Keratinocyte (primary cell): ENCODE measurements at regions not wholly inside any gene's neighbourhood (a gene's known extent, or its start where the extent isn't known, plus 50 kb on each side); places are given as distances from the start of the nearest gene placed in this dataset.
"Not testable (repeated sequence)": the region's sequence is repeated elsewhere in the genome, so short reads cannot be mapped to it uniquely, and the experiment has no call there.

Experiments used
- DNase-seq: peaks from one replicate; pipeline ENCODE4 v3.0.0-alpha.2; 2011; ENCODE audit warnings: low read depth, missing footprints, low spot score
- FAIRE-seq: peaks from 2 replicates; lab custom pipeline; 2011; peaks lifted over from hg19 to GRCh38; lab: Jason Lieb, UNC
- H2AFZ ChIP-seq: 2 replicates; pipeline ENCODE4 v1.6.0; 2012; ENCODE audit warnings: low read length, control low read depth, inconsistent platforms; ENCODE audit not compliant: control insufficient read depth
- H3K27ac ChIP-seq: 2 replicates; pipeline ENCODE4 v1.5.1; 2011; ENCODE audit warnings: low read length; ENCODE audit not compliant: control insufficient read depth, insufficient read depth
- H3K27me3 ChIP-seq: 3 replicates; pipeline ENCODE4 v1.6.0; 2011; ENCODE audit warnings: low read length; ENCODE audit not compliant: control insufficient read depth, insufficient read depth; ENCODE audit errors: extremely low read depth
- H3K36me3 ChIP-seq, 2 experiments: 2 replicates in 1 of 2; 3 replicates in 1 of 2; pipeline ENCODE4 v1.5.1; 2011; ENCODE audit warnings: low read length in 2 of 2, mild to moderate bottlenecking in 1 of 2; ENCODE audit not compliant: control insufficient read depth in 2 of 2, insufficient read depth in 2 of 2; ENCODE audit errors: extremely low read depth in 1 of 2
- H3K4me1 ChIP-seq: 3 replicates; pipeline ENCODE4 v1.5.1; 2011; ENCODE audit warnings: low read length; ENCODE audit not compliant: control insufficient read depth, insufficient read depth; ENCODE audit errors: extremely low read depth
- H3K4me2 ChIP-seq: 3 replicates; pipeline ENCODE4 v1.6.0; 2011; ENCODE audit warnings: low read depth, low read length; ENCODE audit not compliant: control insufficient read depth, insufficient read depth; ENCODE audit errors: extremely low read depth
- H3K4me3 ChIP-seq, 3 experiments: fragments of 200-600 bp in 1 of 3; sonication (generic) in 1 of 3; 2 replicates in 2 of 3; 3 replicates in 1 of 3; pipeline ENCODE4 v1.5.1; 2011 to 2016; ENCODE audit warnings: low read length in 3 of 3, mild to moderate bottlenecking in 3 of 3, control low read depth in 2 of 3, inconsistent platforms in 1 of 3, low read depth in 1 of 3, mixed read lengths in 1 of 3, mixed run types in 1 of 3, moderate library complexity in 1 of 3; ENCODE audit not compliant: control insufficient read depth in 2 of 3, insufficient read depth in 2 of 3; ENCODE audit errors: extremely low read depth in 1 of 3
- H3K79me2 ChIP-seq: 2 replicates; pipeline ENCODE4 v1.6.0; 2012; ENCODE audit warnings: low read length; ENCODE audit not compliant: control insufficient read depth, insufficient read depth
- H3K9ac ChIP-seq: 3 replicates; pipeline ENCODE4 v1.6.0; 2011; ENCODE audit warnings: low read length; ENCODE audit not compliant: control insufficient read depth, insufficient read depth; ENCODE audit errors: extremely low read depth
- H3K9me1 ChIP-seq: 3 replicates; pipeline ENCODE4 v1.6.0; 2011; ENCODE audit warnings: low read length; ENCODE audit not compliant: control insufficient read depth, insufficient read depth; ENCODE audit errors: extremely low read depth
- H3K9me3 ChIP-seq: 2 replicates; pipeline ENCODE4 v1.5.1; 2012; ENCODE audit warnings: low read depth, low read length; ENCODE audit not compliant: control insufficient read depth
- H4K20me1 ChIP-seq: 3 replicates; pipeline ENCODE4 v1.6.0; 2011; ENCODE audit warnings: low read length; ENCODE audit not compliant: control insufficient read depth, insufficient read depth; ENCODE audit errors: extremely low read depth
- EZH2 ChIP-seq: IDR thresholded peaks from one replicate; pipeline ENCODE4 v1.6.1; 2012; ENCODE audit warnings: inconsistent platforms, mild to moderate bottlenecking, low read length, moderate library complexity
- dilution Hi-C: fragments of 300-500 bp; cut with MboI; formaldehyde crosslinking; loops from one replicate; pipeline ENCODE4 v1.7.0; 2020; ENCODE audit warnings: low sequenced_read_pairs; ENCODE audit not compliant: extremely low pct_ligation_motif_present
- TF ChIP-seq, protein P1 (sequence below), 3 experiments: IDR thresholded peaks in 1 of 3; conservative IDR thresholded peaks in 1 of 3; optimal IDR thresholded peaks in 1 of 3; 2 replicates in 2 of 3; 3 replicates in 1 of 3; pipeline versions ENCODE3 to v1.5.1; 2011; ENCODE audit warnings: low read length in 3 of 3, mild to moderate bottlenecking in 3 of 3, moderate library complexity in 2 of 3, control low read depth in 1 of 3, inconsistent platforms in 1 of 3; ENCODE audit not compliant: insufficient read depth in 2 of 3; ENCODE audit errors: extremely low read depth in 1 of 3

DNA sequence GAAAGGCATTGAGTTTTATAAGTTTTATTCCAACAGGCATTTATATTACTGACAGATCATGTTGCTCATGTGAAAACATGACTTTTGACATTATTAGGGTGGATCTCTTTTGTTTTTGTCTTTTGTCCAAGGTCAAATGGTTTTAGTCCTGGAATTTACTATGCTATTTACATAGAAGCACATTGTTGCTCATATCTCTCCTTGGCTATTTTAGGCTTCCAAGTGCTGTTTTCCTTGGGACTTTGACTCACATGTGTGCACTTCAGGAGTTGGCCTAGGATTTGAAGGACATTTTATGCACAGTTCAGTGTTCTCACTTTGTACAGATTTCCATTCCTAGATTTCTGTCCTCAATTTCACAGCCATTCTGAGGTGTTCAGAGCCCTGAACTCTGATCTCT lies 225.7 kb downstream of the PYDC2 start:
- Histone ChIP-seq H3K9me1 (no peaks in the 10 kb centered on the region), H2AFZ (no peak overlapping the region), H3K9me3 (no peaks in the 10 kb centered on the region), H3K36me3 (no peaks in the 10 kb centered on the region), H3K27me3 (no peaks in the 10 kb centered on the region), H3K4me3 (no peak overlapping the region), H3K4me2 (no peak overlapping the region), H3K4me1 (no peaks in the 10 kb centered on the region), H3K27ac (no peak overlapping the region), H3K79me2 (no peaks in the 10 kb centered on the region), H3K9ac (no peak overlapping the region), H4K20me1 (no peaks in the 10 kb centered on the region)
- DNase-seq (no peak), FAIRE-seq (no peak)
- TF ChIP-seq, protein P1, sequence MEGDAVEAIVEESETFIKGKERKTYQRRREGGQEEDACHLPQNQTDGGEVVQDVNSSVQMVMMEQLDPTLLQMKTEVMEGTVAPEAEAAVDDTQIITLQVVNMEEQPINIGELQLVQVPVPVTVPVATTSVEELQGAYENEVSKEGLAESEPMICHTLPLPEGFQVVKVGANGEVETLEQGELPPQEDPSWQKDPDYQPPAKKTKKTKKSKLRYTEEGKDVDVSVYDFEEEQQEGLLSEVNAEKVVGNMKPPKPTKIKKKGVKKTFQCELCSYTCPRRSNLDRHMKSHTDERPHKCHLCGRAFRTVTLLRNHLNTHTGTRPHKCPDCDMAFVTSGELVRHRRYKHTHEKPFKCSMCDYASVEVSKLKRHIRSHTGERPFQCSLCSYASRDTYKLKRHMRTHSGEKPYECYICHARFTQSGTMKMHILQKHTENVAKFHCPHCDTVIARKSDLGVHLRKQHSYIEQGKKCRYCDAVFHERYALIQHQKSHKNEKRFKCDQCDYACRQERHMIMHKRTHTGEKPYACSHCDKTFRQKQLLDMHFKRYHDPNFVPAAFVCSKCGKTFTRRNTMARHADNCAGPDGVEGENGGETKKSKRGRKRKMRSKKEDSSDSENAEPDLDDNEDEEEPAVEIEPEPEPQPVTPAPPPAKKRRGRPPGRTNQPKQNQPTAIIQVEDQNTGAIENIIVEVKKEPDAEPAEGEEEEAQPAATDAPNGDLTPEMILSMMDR (optimal IDR thresholded peaks at IDR 0.05 in 1 of 3, IDR thresholded peaks at IDR 0.05 in 1 of 3, conservative IDR thresholded peaks at IDR 0.05 in 1 of 3; ENCODE audit: extremely low read depth in 1 of 3, insufficient read depth in 2 of 3, low read length in 3 of 3): no peak
- no peak for TF ChIP-seq EZH2
- dilution Hi-C loops: no loop called here

DNA sequence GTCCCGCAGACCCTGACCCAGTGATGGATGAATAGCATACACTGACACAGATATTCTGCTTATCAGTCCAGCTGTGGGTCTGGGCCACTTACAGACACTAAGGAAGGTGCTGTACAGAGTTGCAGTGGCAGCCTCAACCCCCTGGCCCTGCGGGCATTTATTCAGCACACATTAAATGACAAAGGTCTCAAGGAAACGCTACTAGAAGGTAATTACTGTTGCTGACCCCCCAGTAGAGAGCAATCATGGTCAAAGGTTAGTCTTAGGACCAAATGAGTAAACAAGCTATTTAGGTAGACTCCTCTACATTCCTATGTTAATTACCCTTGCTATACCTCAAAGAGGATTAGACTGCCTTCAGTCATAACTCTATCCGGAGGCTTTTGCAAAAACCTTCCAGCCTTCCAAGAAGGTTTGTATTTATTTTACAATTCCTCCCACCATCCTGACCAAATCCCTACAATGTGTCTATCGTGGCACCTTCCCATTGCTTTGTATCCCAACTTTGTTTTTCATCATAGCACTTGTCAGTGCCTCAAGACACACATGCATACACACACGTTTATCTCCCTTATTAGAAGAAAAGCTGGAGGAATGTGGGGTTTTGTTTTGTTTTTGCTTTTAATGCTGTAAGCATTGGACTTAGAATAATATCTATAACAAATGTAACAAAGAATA lies 227.9 kb downstream of the PYDC2 start:
- H3K9me1 ChIP-seq: no peaks in the 10 kb centered on the region
- DNase-seq: no peak
- H3K4me2 ChIP-seq: no peak overlapping the region
- no peak overlapping the region for H3K9ac ChIP-seq
- no peak for TF ChIP-seq EZH2
- TF ChIP-seq, protein P1 (optimal IDR thresholded peaks at IDR 0.05 in 1 of 3, IDR thresholded peaks at IDR 0.05 in 1 of 3, conservative IDR thresholded peaks at IDR 0.05 in 1 of 3; ENCODE audit: extremely low read depth in 1 of 3, insufficient read depth in 2 of 3, low read length in 3 of 3): no peak
- no peak overlapping the region for H3K27ac ChIP-seq
- H3K4me3 ChIP-seq: no peak overlapping the region
- H3K27me3 ChIP-seq: no peaks in the 10 kb centered on the region
- no peaks in the 10 kb centered on the region for H3K9me3 ChIP-seq
- H4K20me1 ChIP-seq: no peaks in the 10 kb centered on the region
- H3K36me3 ChIP-seq: no peaks in the 10 kb centered on the region
- H3K79me2 ChIP-seq: no peaks in the 10 kb centered on the region
- no peak overlapping the region for H2AFZ ChIP-seq
- dilution Hi-C loops: no loop called here
- H3K4me1 ChIP-seq: no peaks in the 10 kb centered on the region
- FAIRE-seq: no peak

DNA sequence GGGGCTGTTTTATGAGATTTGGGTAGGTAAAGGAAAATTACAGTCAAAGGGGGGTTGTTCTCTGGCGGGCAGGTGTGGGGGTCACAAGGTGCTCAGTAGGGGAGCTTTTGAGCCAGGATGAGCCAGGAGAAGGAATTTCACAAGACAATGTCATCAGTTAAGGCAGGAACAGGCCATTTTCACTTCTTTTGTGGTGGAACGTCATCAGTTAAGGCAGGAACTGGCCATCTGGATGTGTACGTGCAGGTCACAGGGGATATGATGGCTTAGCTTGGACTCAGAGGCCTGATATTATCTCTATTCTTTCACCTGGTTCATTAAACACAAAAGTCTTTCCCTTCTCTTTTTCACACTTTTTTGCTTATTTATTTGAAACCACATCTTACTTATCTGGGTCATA lies 230.2 kb downstream of the PYDC2 start:
- H3K4me2 ChIP-seq, H3K27me3 ChIP-seq, H3K4me1 ChIP-seq, dilution Hi-C loops, FAIRE-seq, H3K9me1 ChIP-seq, H2AFZ ChIP-seq, H4K20me1 ChIP-seq, H3K36me3 ChIP-seq, H3K9ac ChIP-seq, H3K4me3 ChIP-seq, H3K9me3 ChIP-seq, H3K27ac ChIP-seq, H3K79me2 ChIP-seq, DNase-seq: not testable (repeated sequence)
